ENCODE measurements at regions not wholly inside any gene's neighbourhood (a gene's known extent, or its start where the extent isn't known, plus 50 kb on each side); places are given as distances from the start of the nearest gene placed in this dataset.

DNA sequence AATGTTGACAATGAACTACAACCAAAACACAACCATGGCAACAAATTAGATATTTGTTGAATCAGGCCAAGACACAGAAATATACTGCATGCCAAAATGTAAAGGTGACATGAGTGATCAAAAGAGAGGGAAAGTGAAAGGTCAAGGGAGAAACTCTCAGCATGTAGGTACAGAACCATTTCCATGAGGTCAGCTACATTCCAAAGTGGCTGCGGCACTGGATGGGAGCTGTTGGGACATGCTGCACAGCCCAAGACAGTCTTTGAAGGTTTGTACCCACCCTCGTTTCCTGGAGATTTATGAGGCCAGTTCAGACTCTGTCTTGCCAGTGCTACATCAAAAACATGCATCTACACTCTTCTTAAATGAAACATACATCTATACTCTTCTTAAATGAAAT, 579.9 kb downstream of the BMP2 start:
- no peak for TF ChIP-seq NFIC (IDR thresholded peaks at IDR 0.05)
- no peak for TF ChIP-seq EP300 (IDR thresholded peaks at IDR 0.05; ENCODE audit: borderline replicate concordance)
- TF ChIP-seq, protein P1, sequence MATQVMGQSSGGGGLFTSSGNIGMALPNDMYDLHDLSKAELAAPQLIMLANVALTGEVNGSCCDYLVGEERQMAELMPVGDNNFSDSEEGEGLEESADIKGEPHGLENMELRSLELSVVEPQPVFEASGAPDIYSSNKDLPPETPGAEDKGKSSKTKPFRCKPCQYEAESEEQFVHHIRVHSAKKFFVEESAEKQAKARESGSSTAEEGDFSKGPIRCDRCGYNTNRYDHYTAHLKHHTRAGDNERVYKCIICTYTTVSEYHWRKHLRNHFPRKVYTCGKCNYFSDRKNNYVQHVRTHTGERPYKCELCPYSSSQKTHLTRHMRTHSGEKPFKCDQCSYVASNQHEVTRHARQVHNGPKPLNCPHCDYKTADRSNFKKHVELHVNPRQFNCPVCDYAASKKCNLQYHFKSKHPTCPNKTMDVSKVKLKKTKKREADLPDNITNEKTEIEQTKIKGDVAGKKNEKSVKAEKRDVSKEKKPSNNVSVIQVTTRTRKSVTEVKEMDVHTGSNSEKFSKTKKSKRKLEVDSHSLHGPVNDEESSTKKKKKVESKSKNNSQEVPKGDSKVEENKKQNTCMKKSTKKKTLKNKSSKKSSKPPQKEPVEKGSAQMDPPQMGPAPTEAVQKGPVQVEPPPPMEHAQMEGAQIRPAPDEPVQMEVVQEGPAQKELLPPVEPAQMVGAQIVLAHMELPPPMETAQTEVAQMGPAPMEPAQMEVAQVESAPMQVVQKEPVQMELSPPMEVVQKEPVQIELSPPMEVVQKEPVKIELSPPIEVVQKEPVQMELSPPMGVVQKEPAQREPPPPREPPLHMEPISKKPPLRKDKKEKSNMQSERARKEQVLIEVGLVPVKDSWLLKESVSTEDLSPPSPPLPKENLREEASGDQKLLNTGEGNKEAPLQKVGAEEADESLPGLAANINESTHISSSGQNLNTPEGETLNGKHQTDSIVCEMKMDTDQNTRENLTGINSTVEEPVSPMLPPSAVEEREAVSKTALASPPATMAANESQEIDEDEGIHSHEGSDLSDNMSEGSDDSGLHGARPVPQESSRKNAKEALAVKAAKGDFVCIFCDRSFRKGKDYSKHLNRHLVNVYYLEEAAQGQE (IDR thresholded peaks at IDR 0.05; ENCODE audit: low read depth), result no peak
- TF ChIP-seq, protein P2, sequence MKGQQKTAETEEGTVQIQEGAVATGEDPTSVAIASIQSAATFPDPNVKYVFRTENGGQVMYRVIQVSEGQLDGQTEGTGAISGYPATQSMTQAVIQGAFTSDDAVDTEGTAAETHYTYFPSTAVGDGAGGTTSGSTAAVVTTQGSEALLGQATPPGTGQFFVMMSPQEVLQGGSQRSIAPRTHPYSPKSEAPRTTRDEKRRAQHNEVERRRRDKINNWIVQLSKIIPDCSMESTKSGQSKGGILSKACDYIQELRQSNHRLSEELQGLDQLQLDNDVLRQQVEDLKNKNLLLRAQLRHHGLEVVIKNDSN (IDR thresholded peaks at IDR 0.05), result no peak
- no peak for TF ChIP-seq CEBPB (IDR thresholded peaks at IDR 0.05)
- no peak for TF ChIP-seq RAD21 (IDR thresholded peaks at IDR 0.05; ENCODE audit: low read depth)
- no peak for TF ChIP-seq TCF12 (IDR thresholded peaks at IDR 0.05; ENCODE audit: low read depth)
- TF ChIP-seq ZBTB7A (IDR thresholded peaks at IDR 0.05; ENCODE audit: low read depth), result no peak
- TF ChIP-seq, protein P3, sequence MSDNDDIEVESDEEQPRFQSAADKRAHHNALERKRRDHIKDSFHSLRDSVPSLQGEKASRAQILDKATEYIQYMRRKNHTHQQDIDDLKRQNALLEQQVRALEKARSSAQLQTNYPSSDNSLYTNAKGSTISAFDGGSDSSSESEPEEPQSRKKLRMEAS (IDR thresholded peaks at IDR 0.05), result no peak
- TF ChIP-seq TEAD4 (IDR thresholded peaks at IDR 0.05), result no peak
- TF ChIP-seq YY1 (IDR thresholded peaks at IDR 0.05; ENCODE audit: low read depth), result no peak
- TF ChIP-seq EGR1 (IDR thresholded peaks at IDR 0.05), result no peak
- TF ChIP-seq TAF1 (IDR thresholded peaks at IDR 0.05; ENCODE audit: low read depth), result no peak

DNA sequence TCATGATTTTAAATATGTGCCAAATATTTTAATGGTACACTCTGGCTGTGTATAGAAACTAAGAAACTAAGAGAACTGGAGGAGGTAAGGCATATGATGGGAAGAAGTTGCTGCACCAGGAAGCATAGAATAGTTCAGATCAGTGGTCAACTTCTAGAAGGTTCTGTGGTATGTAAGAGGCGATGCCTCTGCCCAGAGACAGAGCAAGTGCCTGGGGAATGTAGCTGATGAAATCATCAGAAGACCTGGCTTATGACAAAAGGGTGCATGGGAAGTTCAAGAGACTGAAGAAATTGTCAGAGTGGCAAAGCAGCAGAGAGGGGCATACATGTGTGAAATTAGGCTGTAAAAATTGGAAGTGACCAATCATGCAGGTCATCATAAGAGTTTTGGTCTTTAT, 580.8 kb downstream of the BMP2 start:
- no peak for TF ChIP-seq EGR1 (IDR thresholded peaks at IDR 0.05)
- no peak for TF ChIP-seq NFIC (IDR thresholded peaks at IDR 0.05)
- TF ChIP-seq, protein P3 (IDR thresholded peaks at IDR 0.05), result no peak
- TF ChIP-seq TAF1 (IDR thresholded peaks at IDR 0.05; ENCODE audit: low read depth), result no peak
- TF ChIP-seq YY1 (IDR thresholded peaks at IDR 0.05; ENCODE audit: low read depth), result no peak
- no peak for TF ChIP-seq TEAD4 (IDR thresholded peaks at IDR 0.05)
- no peak for TF ChIP-seq TCF12 (IDR thresholded peaks at IDR 0.05; ENCODE audit: low read depth)
- no peak for TF ChIP-seq EP300 (IDR thresholded peaks at IDR 0.05; ENCODE audit: borderline replicate concordance)
- TF ChIP-seq CREB1 (IDR thresholded peaks at IDR 0.05; ENCODE audit: low read depth), result no peak
- TF ChIP-seq CEBPB (IDR thresholded peaks at IDR 0.05), result no peak
- no peak for TF ChIP-seq ZBTB7A (IDR thresholded peaks at IDR 0.05; ENCODE audit: low read depth)
- no peak for TF ChIP-seq FOXM1 (IDR thresholded peaks at IDR 0.05; ENCODE audit: borderline replicate concordance, low read depth)

DNA sequence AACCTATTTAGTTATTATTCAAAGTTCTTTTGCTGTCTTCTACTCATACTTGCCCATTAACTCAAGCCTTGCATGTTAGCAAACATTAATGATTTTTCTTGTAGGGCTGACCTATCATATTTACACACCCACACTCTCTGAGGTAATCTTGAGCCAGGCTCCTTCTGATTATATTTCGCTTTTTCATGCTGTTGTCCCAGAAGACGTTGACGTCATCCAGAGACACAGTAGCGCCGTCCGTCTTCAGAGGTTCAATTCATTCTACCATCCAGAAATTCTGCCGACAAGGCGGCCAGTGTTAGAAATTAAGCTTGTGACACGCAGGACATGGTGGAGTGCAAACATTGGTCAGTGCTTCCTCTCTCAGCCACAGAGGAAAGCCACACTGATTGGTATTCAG, 584.7 kb downstream of the BMP2 start:
- TF ChIP-seq ZBTB7A (IDR thresholded peaks at IDR 0.05; ENCODE audit: low read depth) (no peak), CREB1 (IDR thresholded peaks at IDR 0.05; ENCODE audit: low read depth) (no peak), RAD21 (IDR thresholded peaks at IDR 0.05; ENCODE audit: low read depth) (no peak), TAF1 (IDR thresholded peaks at IDR 0.05; ENCODE audit: low read depth) (no peak), EP300 (IDR thresholded peaks at IDR 0.05; ENCODE audit: borderline replicate concordance) (no peak), CEBPB (IDR thresholded peaks at IDR 0.05) (no peak), TCF12 (IDR thresholded peaks at IDR 0.05; ENCODE audit: low read depth) (no peak), FOXM1 (IDR thresholded peaks at IDR 0.05; ENCODE audit: borderline replicate concordance, low read depth) (no peak), YY1 (IDR thresholded peaks at IDR 0.05; ENCODE audit: low read depth) (no peak)
- TF ChIP-seq, protein P1 (IDR thresholded peaks at IDR 0.05; ENCODE audit: low read depth), result no peak
- TF ChIP-seq, protein P2 (IDR thresholded peaks at IDR 0.05), result no peak
- TF ChIP-seq, protein P3 (IDR thresholded peaks at IDR 0.05), result no peak

DNA sequence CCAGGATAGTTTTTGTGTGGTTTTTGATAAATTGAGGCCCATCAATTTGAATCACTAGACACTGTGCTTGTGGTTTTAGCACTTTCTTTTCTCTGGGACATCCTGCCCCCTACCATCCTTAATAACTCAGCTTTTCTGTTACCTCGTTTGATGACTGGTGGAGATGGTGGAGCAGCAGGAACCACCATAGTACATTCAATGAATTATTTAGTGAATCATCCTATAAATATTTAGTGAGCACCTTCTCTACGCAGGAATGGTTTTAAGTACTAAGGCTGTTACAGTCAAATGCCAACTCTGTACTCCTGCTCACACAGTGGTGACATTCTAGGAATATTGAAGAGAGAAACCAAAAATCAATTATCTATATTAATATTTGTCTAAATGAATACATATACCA, 585.2 kb downstream of the HAO1 start:
- no peak for TF ChIP-seq EP300 (IDR thresholded peaks at IDR 0.05; ENCODE audit: borderline replicate concordance)
- TF ChIP-seq NFIC (IDR thresholded peaks at IDR 0.05), result no peak
- no peak for TF ChIP-seq ZBTB7A (IDR thresholded peaks at IDR 0.05; ENCODE audit: low read depth)
- no peak for TF ChIP-seq TCF12 (IDR thresholded peaks at IDR 0.05; ENCODE audit: low read depth)
- TF ChIP-seq, protein P1 (IDR thresholded peaks at IDR 0.05; ENCODE audit: low read depth), result no peak
- no peak for TF ChIP-seq YY1 (IDR thresholded peaks at IDR 0.05; ENCODE audit: low read depth)
- TF ChIP-seq TAF1 (IDR thresholded peaks at IDR 0.05; ENCODE audit: low read depth), result no peak
- TF ChIP-seq FOXM1 (IDR thresholded peaks at IDR 0.05; ENCODE audit: borderline replicate concordance, low read depth), result no peak
- TF ChIP-seq CEBPB (IDR thresholded peaks at IDR 0.05), result no peak
- no peak for TF ChIP-seq CREB1 (IDR thresholded peaks at IDR 0.05; ENCODE audit: low read depth)
- TF ChIP-seq, protein P3 (IDR thresholded peaks at IDR 0.05), result no peak
- TF ChIP-seq, protein P2 (IDR thresholded peaks at IDR 0.05), result no peak
- no peak for TF ChIP-seq EGR1 (IDR thresholded peaks at IDR 0.05)
